GM06990 (cell line): ENCODE measurements at regions not wholly inside any gene's neighbourhood (a gene's known extent, or its start where the extent isn't known, plus 50 kb on each side); places are given as distances from the start of the nearest gene placed in this dataset.

Experiments
- DNase-seq: peaks from one replicate; pipeline ENCODE4 v3.0.0-alpha.2; 2011; ENCODE audit not compliant: insufficient read length; ENCODE audit errors: extremely low read depth
- H3K27me3 ChIP-seq: replicated peaks from 2 replicates; pipeline ENCODE4 v1.6.0; 2011; ENCODE audit warnings: low read length; ENCODE audit not compliant: control insufficient read depth, insufficient read depth
- H3K36me3 ChIP-seq: 2 replicates; pipeline ENCODE4 v1.5.1; 2011; ENCODE audit warnings: low read length; ENCODE audit not compliant: control insufficient read depth, insufficient read depth
- H3K4me3 ChIP-seq: replicated peaks from 2 replicates; pipeline ENCODE4 v1.5.1; 2011; ENCODE audit warnings: low read depth, mild to moderate bottlenecking, control low read depth, low read length
- TF ChIP-seq, protein P1 (sequence below): IDR thresholded peaks from 2 replicates; pipeline ENCODE4 v1.5.1; 2011; ENCODE audit warnings: low read length, control low read depth, mild to moderate bottlenecking, inconsistent platforms; ENCODE audit not compliant: insufficient read depth, poor library complexity, severe bottlenecking

DNA sequence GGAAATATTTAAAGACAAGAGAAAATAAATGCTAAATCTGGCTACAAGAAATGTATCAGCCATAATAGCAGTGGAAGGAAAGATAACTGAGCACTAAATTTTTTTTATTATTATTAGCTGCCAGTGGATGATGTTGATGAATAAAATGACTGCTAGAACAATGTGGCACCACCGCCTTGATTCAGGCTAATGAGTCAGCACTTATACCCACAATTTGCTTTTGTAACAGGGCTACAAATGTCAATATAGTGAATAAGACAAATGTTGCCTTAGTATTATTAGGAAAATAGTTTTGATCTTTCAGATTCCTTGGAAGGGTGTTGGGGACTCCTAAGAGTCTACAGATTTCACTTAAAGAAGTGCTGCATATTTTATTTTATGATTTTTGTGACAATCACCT lies 555.2 kb upstream of the GRAMD2B start:
- Histone ChIP-seq H3K36me3 (no peaks in the 10 kb centered on the region), H3K4me3 (no peak overlapping the region), H3K27me3 (no peaks in the 10 kb centered on the region)
- DNase-seq = no peak
- TF ChIP-seq, protein P1, sequence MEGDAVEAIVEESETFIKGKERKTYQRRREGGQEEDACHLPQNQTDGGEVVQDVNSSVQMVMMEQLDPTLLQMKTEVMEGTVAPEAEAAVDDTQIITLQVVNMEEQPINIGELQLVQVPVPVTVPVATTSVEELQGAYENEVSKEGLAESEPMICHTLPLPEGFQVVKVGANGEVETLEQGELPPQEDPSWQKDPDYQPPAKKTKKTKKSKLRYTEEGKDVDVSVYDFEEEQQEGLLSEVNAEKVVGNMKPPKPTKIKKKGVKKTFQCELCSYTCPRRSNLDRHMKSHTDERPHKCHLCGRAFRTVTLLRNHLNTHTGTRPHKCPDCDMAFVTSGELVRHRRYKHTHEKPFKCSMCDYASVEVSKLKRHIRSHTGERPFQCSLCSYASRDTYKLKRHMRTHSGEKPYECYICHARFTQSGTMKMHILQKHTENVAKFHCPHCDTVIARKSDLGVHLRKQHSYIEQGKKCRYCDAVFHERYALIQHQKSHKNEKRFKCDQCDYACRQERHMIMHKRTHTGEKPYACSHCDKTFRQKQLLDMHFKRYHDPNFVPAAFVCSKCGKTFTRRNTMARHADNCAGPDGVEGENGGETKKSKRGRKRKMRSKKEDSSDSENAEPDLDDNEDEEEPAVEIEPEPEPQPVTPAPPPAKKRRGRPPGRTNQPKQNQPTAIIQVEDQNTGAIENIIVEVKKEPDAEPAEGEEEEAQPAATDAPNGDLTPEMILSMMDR = no peak

DNA sequence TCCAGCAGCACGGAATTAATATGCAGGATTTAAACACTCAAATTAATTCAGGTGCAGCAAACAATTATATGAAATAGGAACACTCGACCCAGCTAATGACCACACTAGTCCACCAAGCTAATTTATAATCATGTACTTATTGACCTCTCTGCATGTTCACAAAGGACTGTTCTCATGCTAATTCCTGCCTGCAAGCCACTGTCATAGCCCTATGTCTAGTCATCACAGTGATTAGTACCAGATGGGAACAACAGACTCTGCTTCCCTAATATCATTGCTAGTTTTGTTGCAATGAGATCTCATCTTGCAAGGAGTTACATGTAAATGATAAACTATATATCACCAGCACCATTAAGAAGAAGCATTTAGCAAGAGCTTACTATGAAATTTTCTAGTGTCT lies 553.0 kb upstream of the GRAMD2B start:
- no peak for DNase-seq
- no peak overlapping the region for H3K4me3 ChIP-seq
- H3K36me3 ChIP-seq = no peaks in the 10 kb centered on the region
- TF ChIP-seq, protein P1 = no peak
- H3K27me3 ChIP-seq = no peaks in the 10 kb centered on the region

DNA sequence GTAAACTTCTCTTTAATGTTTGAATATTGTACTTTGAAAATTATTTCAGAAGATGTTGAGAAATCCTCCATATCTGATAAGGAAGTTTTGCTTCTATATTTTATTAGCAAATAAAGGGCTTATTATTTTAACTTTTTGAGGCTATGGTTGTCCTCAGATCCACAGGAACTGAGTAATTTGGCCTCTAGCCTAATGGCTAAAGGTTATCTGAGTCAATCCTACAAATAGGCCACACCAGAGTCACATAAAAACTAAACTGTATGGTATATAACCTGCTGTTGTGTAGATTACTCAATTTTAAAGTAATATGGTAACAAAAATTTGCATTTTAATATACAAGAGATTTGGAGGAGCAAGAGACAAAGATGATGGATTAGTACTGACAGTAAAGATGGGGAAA lies 549.2 kb upstream of the GRAMD2B start:
- H3K27me3 ChIP-seq = no peaks in the 10 kb centered on the region
- no peaks in the 10 kb centered on the region for H3K36me3 ChIP-seq
- TF ChIP-seq, protein P1 = no peak
- no peak for DNase-seq
- no peak overlapping the region for H3K4me3 ChIP-seq

DNA sequence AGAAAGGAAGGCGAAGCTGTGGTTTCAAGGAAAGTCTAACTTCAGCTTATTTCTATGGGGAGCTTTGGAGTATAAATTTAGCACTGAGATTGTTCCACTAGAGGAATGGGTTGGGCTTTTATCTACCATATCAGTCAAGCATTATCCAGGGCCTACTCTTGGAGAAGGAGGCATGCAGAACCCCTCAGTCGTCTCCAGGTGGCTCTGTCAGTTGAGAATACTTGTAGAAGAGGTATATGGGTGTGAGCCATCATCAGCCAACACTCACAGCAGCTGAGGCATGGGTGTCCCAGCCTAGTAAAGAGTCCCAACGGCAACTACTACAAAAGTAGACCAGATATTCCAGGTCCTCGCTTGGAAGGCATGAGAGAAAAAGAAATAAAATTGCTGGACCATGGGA lies 548.5 kb upstream of the GRAMD2B start:
- Histone ChIP-seq H3K36me3 (no peaks in the 10 kb centered on the region), H3K27me3 (no peaks in the 10 kb centered on the region), H3K4me3 (no peak overlapping the region)
- DNase-seq = no peak
- TF ChIP-seq, protein P1 = peak; percentile 10

DNA sequence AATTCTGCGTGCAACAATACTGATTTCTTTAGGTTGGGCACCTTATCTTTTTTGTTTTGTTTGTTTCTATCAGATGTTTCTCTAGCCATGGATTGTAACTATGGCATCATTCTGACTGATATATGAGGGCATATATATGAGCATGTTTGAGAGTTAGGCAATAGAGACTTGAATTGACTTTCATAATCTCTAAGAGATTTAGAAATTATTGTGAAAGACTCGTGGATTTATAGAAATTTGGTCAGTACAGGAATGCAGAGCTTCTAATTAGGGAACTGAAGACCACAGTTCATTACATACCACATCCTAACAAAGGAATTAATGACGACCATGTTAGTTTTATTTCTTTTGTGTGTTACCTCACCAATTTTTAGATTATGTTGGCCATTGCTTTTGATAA lies 546.0 kb upstream of the GRAMD2B start:
- Histone ChIP-seq H3K36me3 (no peaks in the 10 kb centered on the region), H3K4me3 (no peak overlapping the region), H3K27me3 (no peaks in the 10 kb centered on the region)
- TF ChIP-seq, protein P1 = no peak
- DNase-seq = no peak

DNA sequence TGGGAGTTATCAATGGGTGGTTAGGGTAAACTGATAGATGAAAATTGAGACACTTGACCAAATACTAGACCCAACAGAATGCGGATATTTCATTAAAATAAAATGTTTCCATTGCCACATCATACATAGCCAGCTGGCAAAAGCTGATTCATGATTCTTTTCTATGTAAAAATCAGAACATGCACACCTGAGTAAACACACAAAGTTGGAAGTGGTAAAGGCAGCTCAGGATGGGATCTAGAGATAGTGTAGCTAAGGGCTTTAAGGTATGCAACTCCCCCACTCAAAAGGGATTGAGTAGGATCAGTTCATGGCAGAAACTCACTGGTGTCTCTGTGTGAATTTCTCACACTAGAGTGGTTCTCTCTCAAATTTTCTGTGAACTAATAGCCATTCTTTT lies 541.1 kb upstream of the GRAMD2B start:
- TF ChIP-seq, protein P1 = no peak
- no peak for DNase-seq
- Histone ChIP-seq H3K4me3 (no peak overlapping the region), H3K36me3 (no peaks in the 10 kb centered on the region), H3K27me3 (no peaks in the 10 kb centered on the region)
